CD4-positive, alpha-beta T cell treated with Interleukin-21 for 1 hour (primary cell): ENCODE measurements at regions not wholly inside any gene's neighbourhood (a gene's known extent, or its start where the extent isn't known, plus 50 kb on each side); places are given as distances from the start of the nearest gene placed in this dataset.

ENCODE experiments used
- DNase-seq: peaks from one replicate; pipeline ENCODE4 v3.0.0-alpha.2; 2020

- no peak for DNase-seq
These were observed 513.7 kb upstream of the WWC1 start for GRCh38 chr5:167777746-167778145.

GRCh38 chr5:167778228-167778627 lies 513.2 kb upstream of the WWC1 start:
- no peak for DNase-seq

GRCh38 chr5:167779644-167780043 lies 511.8 kb upstream of the WWC1 start:
- no peak for DNase-seq

DNA sequence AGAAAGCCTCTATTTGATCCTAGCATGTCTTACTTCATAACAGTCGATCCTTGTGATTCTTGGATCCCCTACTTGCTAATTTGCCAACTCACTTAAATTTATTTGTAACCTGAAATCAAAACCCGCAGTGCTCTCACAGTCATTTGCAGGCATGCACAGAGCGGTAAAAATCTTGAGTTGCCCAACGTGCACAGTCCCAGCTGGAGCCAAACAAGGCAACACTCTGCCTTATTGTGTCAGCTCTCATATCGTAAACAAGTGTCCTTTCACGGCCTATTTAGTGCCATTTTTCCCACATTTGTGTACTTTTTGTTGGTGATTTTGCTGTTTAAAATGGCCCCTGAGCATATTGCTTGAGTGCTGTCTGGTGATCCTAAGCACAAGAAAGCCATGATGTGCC lies 511.3 kb upstream of the WWC1 start:
- no peak for DNase-seq

- no peak for DNase-seq
These were observed 508.2 kb upstream of the WWC1 start for GRCh38 chr5:167783145-167783817.

DNA sequence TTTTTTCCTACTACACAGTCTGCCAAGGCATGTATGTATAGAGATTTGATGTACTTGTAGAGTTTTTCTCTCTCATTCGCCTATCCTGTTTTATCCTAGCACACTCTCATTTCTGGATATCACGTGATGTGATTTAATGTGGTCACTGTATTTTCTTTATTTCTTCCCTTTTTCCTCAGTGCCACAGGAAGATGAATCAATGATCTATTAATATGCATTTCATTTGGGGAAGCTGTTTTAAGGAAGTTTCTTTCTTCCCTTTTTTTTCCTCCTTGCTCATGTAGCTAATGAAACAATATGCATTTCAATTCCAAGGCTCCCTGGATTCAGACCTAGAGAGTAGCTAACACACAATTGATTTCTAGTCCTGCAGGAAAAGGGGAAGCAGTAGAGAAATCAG lies 506.3 kb upstream of the WWC1 start:
- DNase-seq, result no peak

DNA sequence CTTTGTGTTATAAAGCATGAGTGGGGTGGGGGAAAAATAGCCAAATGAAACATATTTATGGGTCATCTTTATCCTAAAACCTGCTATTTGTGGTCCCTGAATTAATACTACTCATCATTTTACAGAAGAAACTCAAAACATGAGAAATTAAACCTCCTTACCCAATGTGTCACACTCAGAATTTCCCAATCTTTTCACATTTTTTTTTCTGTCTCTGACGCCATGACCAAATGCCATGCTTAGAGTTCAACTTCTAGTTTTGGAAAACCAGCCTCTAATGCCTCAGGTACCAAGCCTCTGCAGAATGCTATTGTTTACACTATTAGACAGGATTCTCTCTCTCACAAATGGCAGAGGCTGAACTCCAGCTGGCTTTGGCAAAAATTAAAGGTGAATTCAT lies 505.5 kb upstream of the WWC1 start:
- DNase-seq, result no peak

DNA sequence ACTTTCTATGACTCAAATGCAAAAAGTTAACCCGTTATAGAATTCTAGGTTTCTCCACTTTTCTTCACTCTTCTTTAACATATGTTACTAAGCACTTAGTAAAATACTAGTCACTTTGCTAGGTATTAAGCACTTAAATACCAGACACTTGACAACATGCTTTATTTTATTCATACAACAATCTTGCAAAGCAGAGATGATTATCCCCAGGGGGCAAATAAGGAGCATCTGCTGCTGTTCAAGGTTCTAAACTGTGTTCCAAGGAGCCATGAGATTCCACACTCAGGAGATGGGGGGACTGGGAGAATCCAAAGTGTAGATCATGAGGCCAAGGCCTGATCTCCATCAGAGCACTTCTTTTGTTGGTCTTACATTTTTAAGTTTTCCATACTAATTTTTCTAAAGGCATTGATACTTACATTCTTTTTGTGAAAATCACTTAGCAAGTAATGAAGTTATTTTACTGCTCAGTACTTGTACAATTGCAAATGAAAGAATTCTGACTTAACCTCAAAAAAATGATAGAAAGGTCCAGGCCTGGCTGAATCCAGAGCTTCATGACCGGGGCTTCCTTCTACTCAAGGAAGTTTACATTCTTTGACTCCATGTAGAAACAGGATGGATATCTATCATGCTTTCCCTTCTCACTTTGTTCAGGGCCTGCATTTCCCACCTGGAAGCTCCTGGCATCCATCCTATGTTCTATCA lies 504.4 kb upstream of the WWC1 start:
- no peak for DNase-seq

- no peak for DNase-seq
These were observed 501.4 kb upstream of the WWC1 start for GRCh38 chr5:167790045-167790444.

DNA sequence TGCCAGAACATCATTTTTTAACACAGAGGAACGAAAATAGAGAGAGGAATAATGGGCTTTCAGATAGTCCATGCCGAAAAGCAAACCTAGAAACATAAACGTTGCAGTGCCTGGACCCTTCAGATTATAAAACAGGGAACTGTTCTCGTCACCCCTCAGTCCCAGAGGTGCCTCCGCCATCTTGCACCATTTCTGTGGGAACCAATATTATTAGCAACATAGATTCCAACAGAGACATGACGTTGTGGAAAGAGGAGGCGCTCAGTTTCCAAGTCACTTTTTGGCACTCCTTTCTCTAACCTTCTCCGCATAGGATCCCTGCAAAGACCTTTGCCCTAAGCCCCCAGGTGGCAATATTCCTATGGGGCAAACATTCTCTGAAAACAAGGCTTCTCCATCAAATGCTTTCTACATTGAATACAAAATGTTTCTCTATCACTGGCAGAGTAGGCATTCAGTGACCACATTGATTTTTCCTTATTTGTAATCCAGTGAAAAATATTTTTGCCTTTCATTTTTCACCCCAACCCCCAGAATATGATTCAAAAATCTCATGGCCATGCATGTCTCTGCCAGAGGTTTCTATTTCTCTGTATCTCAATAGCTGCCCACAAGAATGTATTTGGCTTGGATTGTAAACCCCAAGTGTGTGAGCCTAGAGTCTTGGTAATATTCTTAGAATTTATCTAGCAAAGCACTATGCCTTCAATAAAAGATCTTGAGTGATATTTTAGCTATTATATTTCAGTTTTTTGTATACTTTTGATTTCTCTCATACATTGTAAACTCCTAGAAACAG lies 500.8 kb upstream of the WWC1 start:
- DNase-seq, result no peak

DNA sequence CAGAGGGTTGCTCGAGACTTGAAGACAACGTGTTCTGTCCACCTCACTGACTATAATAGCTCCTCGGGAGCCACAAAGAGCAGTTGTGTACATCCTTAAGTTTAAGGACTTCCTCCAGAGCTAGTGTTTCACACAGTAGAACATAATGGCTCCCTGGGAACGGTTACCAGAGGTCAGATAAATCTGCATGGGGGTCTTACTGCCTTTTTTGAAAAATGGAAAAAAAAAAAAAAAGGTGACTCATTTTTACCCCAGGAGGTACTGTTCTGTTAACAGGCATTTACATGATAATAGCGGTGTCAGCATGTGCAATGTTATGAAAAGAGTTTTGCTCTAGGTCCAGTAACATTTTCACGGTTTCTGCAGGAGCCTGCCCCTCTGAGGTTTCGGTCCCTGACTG lies 498.9 kb upstream of the WWC1 start:
- DNase-seq, result no peak

DNA sequence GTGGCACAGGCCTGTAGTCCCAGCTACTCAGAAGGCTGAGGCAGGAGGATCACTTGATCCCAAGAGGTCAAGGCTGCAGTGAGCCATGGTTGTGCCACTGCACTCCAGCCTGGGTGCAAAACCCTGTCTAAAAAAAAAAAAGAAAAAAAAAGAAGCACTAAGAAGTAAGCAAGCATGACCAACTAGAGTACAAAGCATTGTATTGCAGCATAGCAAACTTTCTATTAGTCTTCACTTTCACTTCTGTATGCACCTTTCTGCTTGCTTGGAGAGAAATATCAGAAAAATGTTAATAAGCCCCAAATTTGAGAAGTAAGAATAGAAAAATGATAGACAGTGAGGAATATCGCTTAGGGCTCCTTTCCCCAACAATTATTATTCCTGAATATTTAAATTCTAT lies 497.7 kb upstream of the WWC1 start:
- no peak for DNase-seq

DNA sequence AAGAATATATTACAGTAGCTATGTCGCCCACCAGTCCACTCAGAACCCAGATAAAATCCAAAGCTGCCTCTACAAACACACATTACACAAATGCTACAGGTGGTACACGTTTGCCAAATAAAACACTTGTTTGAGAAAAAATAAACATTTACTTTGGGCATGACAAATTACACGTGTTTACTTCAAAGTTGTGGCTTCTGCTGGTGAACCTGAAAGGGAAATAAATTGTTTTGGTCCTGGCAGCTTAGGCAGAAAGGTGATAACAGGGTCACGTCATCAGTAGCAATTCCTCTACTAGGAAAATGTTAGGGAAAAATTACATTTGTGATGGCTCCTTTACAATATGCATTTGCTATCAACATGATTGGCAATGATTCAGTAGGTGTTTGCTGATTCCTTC lies 497.3 kb upstream of the WWC1 start:
- no peak for DNase-seq

DNA sequence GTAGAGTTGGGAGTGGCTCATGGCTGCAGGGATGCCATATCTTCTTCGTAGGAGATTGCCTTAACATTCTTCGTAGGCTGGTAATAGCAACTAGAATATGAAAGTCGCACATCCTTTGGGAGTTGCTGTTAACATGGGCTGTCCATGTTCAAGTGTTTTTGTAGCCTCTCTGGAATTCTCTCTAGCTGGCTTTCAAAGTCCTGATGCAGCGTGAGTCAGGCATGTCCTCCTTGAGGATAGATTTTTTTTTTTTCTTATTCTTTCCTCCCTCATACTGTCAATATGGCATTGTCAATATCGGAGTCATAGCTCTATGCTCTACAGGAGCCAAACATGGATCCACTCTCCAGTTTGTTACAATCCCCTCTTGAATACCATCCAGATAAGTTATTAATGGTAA lies 494.8 kb upstream of the WWC1 start:
- DNase-seq, result no peak

- DNase-seq, result no peak
These were observed 493.5 kb upstream of the WWC1 start for GRCh38 chr5:167797933-167798332.

- no peak for DNase-seq
These were observed 493.0 kb upstream of the WWC1 start for GRCh38 chr5:167798448-167798847.

DNA sequence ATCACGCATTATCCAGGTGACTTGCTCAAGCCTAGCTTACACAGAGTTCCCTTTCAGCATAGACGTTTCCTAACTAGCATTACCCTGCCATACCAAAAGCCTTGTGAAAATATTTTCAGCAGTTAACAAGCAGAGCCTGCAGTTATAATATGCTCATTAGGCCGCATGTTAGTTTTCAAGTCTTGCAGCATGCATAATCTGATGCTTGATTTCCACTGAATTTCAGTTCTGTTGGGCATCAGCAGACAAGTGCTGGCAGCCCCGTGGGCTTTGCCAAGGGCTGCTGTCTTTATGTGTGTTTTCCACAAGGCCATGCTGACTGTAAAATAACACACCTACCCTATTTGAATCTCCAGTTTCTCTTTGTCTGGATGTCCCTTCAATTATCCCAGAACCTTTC lies 491.0 kb upstream of the WWC1 start:
- DNase-seq, result no peak

- no peak for DNase-seq
These were observed 489.4 kb upstream of the WWC1 start for GRCh38 chr5:167801999-167802398.

GRCh38 chr5:167802755-167803431 lies 488.6 kb upstream of the WWC1 start:
- no peak for DNase-seq

GRCh38 chr5:167804512-167805220 lies 486.8 kb upstream of the WWC1 start:
- no peak for DNase-seq

DNA sequence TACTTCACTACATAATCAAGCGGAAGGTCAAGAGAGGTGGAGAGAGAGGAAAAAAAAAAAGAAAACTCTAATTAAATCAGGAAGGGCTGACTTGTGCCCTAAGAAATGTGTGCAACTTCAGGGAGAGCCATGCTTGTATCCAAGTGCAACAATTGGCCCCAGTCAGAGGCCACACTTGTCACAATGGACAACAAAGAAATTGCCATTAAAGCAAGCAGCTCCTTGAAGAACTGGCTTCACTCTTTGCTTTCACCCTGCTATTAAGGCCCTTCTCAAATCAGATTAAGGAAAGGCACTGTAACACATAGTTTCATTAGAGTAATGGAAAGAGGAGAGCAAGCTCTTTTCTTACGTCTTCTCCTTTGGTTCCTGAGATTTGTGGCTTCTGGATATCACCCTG lies 480.9 kb upstream of the WWC1 start:
- DNase-seq, result no peak

DNA sequence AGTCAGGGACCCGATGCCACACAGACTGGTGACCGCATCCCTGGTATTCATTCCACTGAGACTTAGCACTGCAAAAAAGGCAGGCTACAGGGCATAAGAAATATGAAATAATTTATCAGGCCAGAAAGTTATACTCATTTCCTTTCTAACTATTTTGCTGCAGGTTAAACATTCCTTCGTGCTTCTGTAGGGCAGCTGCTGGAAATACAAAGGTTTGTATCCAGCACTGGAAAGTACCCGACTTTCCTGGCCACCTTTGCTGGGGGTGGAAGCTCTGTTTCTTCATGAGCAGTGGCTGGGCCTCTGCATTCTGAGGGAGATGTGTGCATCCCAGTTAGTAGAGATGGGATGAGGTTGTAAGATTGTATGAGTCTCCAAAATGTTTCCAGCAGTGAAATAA lies 478.6 kb upstream of the WWC1 start:
- no peak for DNase-seq

GRCh38 chr5:167813389-167813788 lies 478.1 kb upstream of the WWC1 start:
- no peak for DNase-seq
